Caco-2 (cell line): ENCODE measurements at regions not wholly inside any gene's neighbourhood (a gene's known extent, or its start where the extent isn't known, plus 50 kb on each side); places are given as distances from the start of the nearest gene placed in this dataset.

Source experiments
- BruUV-seq: library from RNA; stranded (reverse); fragments of 400-500 nt; replicated peaks from 2 replicates; lab custom pipeline; 2021; lab: Mats Ljungman, UMichigan
- CTCF ChIA-PET: fragments of 300-600 bp; sonication (Branson Sonifier 250); formaldehyde crosslinking; loops from one replicate; lab custom pipeline; 2022; ENCODE audit warnings: antibody characterized with exemption; lab: Charles Lee
- POLR2A ChIA-PET: fragments of 300-600 bp; sonication (Branson Sonifier 250); formaldehyde crosslinking; loops from one replicate; lab custom pipeline; 2022; ENCODE audit warnings: antibody characterized with exemption; lab: Charles Lee
- DNase-seq, 2 experiments: peaks; one replicate each; pipeline versions ENCODE4 v3.0.0 to v3.0.0-alpha.2; 2020 to 2022
- H3K27me3 ChIP-seq: replicated peaks from 2 replicates; pipeline ENCODE4 v1.6.0; 2011; ENCODE audit warnings: low read length; ENCODE audit not compliant: control insufficient read depth, insufficient read depth
- H3K36me3 ChIP-seq: 2 replicates; pipeline ENCODE4 v1.5.1; 2011; ENCODE audit warnings: low read length; ENCODE audit not compliant: control insufficient read depth, insufficient read depth
- H3K4me1 ChIP-seq: fragments of 250-450 bp; sonication (Bioruptor Pico); 2 replicates; pipeline ENCODE4 v1.5.1; 2020; ENCODE audit warnings: mild to moderate bottlenecking
- H3K4me3 ChIP-seq: 2 replicates; pipeline ENCODE4 v1.5.1; 2011; ENCODE audit warnings: low read depth, mild to moderate bottlenecking, control low read depth, low read length
- H3K9me3 ChIP-seq: fragments of 250-450 bp; sonication (Bioruptor Pico); 2 replicates; pipeline ENCODE4 v1.5.1; 2020; ENCODE audit warnings: mild to moderate bottlenecking, moderate library complexity
- H3K27ac Mint-ChIP-seq: one replicate; pipeline ENCODE4 v1.8.0; 2022; ENCODE audit warnings: mixed read lengths; ENCODE audit not compliant: unreplicated experiment
- H3K27me3 Mint-ChIP-seq: one replicate; pipeline ENCODE4 v1.8.0; 2022; ENCODE audit warnings: mixed read lengths; ENCODE audit not compliant: insufficient read depth, unreplicated experiment
- H3K36me3 Mint-ChIP-seq: one replicate; pipeline ENCODE4 v1.8.0; 2022; ENCODE audit warnings: mild to moderate bottlenecking, mixed read lengths; ENCODE audit not compliant: insufficient read depth, unreplicated experiment
- H3K4me1 Mint-ChIP-seq: one replicate; pipeline ENCODE4 v1.8.0; 2022; ENCODE audit warnings: low read depth, mixed read lengths; ENCODE audit not compliant: unreplicated experiment
- H3K4me3 Mint-ChIP-seq: one replicate; pipeline ENCODE4 v1.8.0; 2022; ENCODE audit warnings: mild to moderate bottlenecking, moderate library complexity, mixed read lengths; ENCODE audit not compliant: unreplicated experiment
- H3K9me3 Mint-ChIP-seq: one replicate; pipeline ENCODE4 v1.8.0; 2022; ENCODE audit warnings: mixed read lengths; ENCODE audit not compliant: unreplicated experiment
- CTCF ChIP-seq, 2 experiments: fragments of 200-600 bp in 1 of 2; IDR thresholded peaks; 1 replicate in 1 of 2; 2 replicates in 1 of 2; pipeline versions ENCODE4 v1.5.1 to v1.8.0; 2011 to 2022; ENCODE audit warnings: antibody characterized with exemption in 1 of 2, control low read depth in 1 of 2, inconsistent platforms in 1 of 2, low read depth in 1 of 2, low read length in 1 of 2, mild to moderate bottlenecking in 1 of 2, moderate library complexity in 1 of 2; ENCODE audit not compliant: insufficient read depth in 1 of 2, severe bottlenecking in 1 of 2, unreplicated experiment in 1 of 2
- intact Hi-C: fragments of 100-400 bp; cut with micrococcal nuclease; formaldehyde crosslinking; loops from one replicate; pipeline ENCODE4 v1.10.0; 2022; ENCODE audit not compliant: unreplicated experiment

DNA sequence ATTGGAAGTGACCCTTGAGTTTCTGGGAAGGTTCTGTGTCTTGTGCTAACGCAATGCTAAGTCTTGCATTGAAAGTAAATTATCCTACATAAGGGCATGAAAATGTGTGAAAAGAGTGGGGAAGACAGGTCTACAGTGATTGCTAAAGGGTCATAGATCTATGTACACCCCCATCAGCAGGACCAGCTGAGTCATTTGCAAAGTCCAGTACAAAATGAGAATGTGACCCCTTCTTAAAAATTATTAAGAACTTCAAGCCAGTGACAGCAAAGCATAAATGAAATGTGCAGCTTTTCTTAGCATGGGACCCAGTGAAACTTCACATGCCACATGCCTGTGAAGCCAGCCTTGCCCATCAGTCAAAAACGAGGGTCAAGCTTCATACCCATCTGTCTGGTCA is 640.7 kb upstream of the MKI67 start:
- H3K27me3 ChIP-seq = no peaks in the 10 kb centered on the region
- H3K36me3 Mint-ChIP-seq = no peaks in the 10 kb centered on the region
- peaks cover 14% of the 10 kb centered on the region for H3K27me3 Mint-ChIP-seq
- no peaks in the 10 kb centered on the region for H3K4me1 ChIP-seq
- intact Hi-C loops = no loop called here
- TF ChIP-seq CTCF (IDR thresholded peaks at IDR 0.05; ENCODE audit: insufficient read depth in 1 of 2, low read depth in 1 of 2, low read length in 1 of 2, severe bottlenecking in 1 of 2, unreplicated experiment in 1 of 2) = no peak
- H3K9me3 Mint-ChIP-seq = peaks cover 10% of the 10 kb centered on the region
- no peaks in the 10 kb centered on the region for H3K36me3 ChIP-seq
- H3K4me3 Mint-ChIP-seq = no peak overlapping the region
- H3K27ac Mint-ChIP-seq = no peak overlapping the region
- no peaks in the 10 kb centered on the region for H3K9me3 ChIP-seq
- H3K4me3 ChIP-seq = no peak overlapping the region
- no TSS peak for BruUV-seq
- no peaks in the 10 kb centered on the region for H3K4me1 Mint-ChIP-seq
- DNase-seq = no peak
- POLR2A ChIA-PET = no interaction called here
- CTCF ChIA-PET = no interaction called here

DNA sequence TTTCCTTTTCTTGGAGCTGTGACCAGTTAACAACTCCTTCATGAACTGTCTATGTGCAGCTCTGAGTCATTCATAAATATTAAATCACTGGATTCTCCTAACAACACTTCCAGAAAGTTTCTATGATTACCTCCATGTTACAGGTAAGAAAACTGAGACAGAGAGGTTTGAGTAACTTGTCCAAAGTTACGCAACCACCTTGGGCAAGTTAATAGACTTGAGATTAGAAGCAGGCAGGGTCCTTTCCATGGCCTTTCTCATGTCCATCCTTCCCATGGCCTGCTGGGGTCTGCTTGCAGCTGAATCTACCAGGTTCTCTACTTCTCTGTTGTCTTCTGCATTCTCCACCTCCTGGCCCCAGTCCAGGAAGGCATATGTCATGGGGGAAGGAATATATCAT is 648.8 kb upstream of the MKI67 start:
- Histone ChIP-seq H3K36me3 (no peaks in the 10 kb centered on the region), H3K9me3 (no peaks in the 10 kb centered on the region; the same call in 1 of the 2 replicates), H3K27me3 (no peaks in the 10 kb centered on the region), H3K4me1 (no peaks in the 10 kb centered on the region), H3K4me3 (no peak overlapping the region)
- no peak for DNase-seq
- ChIA-PET CTCF (no interaction called here), POLR2A (no interaction called here)
- no peak overlapping the region for H3K4me3 Mint-ChIP-seq
- H3K4me1 Mint-ChIP-seq = no peaks in the 10 kb centered on the region
- H3K27ac Mint-ChIP-seq = no peak overlapping the region
- H3K9me3 Mint-ChIP-seq = peaks cover 20% of the 10 kb centered on the region
- BruUV-seq = no TSS peak
- H3K27me3 Mint-ChIP-seq = peaks cover 15% of the 10 kb centered on the region
- intact Hi-C loops = no loop called here
- no peak for TF ChIP-seq CTCF (IDR thresholded peaks at IDR 0.05; ENCODE audit: insufficient read depth in 1 of 2, low read depth in 1 of 2, low read length in 1 of 2, severe bottlenecking in 1 of 2, unreplicated experiment in 1 of 2)
- no peaks in the 10 kb centered on the region for H3K36me3 Mint-ChIP-seq

DNA sequence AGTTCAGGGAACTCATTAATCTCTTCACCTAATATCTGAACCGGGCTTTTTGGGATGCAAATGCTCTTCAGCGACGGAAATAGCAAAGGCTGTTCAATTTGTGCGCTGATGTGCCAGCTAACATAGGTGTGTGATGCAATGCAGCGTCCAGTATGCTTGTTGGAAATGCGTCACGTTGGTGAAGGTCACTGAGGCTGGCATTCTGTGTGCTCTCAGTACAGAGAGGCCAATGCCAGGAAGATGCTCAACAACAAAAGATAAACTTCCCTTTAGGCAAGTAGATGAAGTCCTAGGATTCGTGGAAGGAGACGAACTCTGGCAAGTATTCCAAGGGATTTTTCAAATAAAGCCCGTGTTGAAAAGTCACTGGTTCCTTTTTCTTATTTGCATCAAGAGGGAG is 649.5 kb upstream of the MKI67 start:
- TF ChIP-seq CTCF (IDR thresholded peaks at IDR 0.05; ENCODE audit: insufficient read depth in 1 of 2, low read depth in 1 of 2, low read length in 1 of 2, severe bottlenecking in 1 of 2, unreplicated experiment in 1 of 2) = no peak
- H3K4me1 Mint-ChIP-seq = no peaks in the 10 kb centered on the region
- no TSS peak for BruUV-seq
- H3K36me3 ChIP-seq = no peaks in the 10 kb centered on the region
- no peaks in the 10 kb centered on the region for H3K36me3 Mint-ChIP-seq
- CTCF ChIA-PET = no interaction called here
- no peak overlapping the region for H3K27ac Mint-ChIP-seq
- H3K4me3 Mint-ChIP-seq = no peak overlapping the region
- intact Hi-C loops = no loop called here
- H3K27me3 ChIP-seq = no peaks in the 10 kb centered on the region
- H3K9me3 Mint-ChIP-seq = peaks cover 18% of the 10 kb centered on the region
- no peaks in the 10 kb centered on the region for H3K4me1 ChIP-seq
- H3K9me3 ChIP-seq = no peaks in the 10 kb centered on the region; the same call in 1 of the 2 replicates
- H3K27me3 Mint-ChIP-seq = peaks cover 15% of the 10 kb centered on the region
- DNase-seq = no peak
- H3K4me3 ChIP-seq = no peak overlapping the region
- POLR2A ChIA-PET = no interaction called here
